Ovary (tissue), 3 donors: ENCODE measurements at regions not wholly inside any gene's neighbourhood (a gene's known extent, or its start where the extent isn't known, plus 50 kb on each side); places are given as distances from the start of the nearest gene placed in this dataset.

Source experiments
- CTCF ChIP-seq, 3 donors: fragments of 450-650 bp in 2 of 3; fragments of 200-600 bp in 1 of 3; IDR thresholded peaks; one replicate each; pipeline versions ENCODE4 v1.5.1 to v1.8.0; 2016 to 2022; ENCODE audit warnings: antibody characterized with exemption in 3 of 3, mild to moderate bottlenecking in 1 of 3
- EP300 ChIP-seq: sonication (generic); formaldehyde crosslinking; IDR thresholded peaks from one replicate; pipeline ENCODE4 v1.6.1; 2017; ENCODE audit warnings: antibody characterized with exemption
- POLR2A ChIP-seq: fragments of 450-650 bp; IDR thresholded peaks from one replicate; pipeline ENCODE4 v1.6.1; 2017; ENCODE audit warnings: antibody characterized with exemption, mild to moderate bottlenecking, moderate library complexity
- donor health status: DM: no; HTN: no; CAD: no.

- TF ChIP-seq CTCF (IDR thresholded peaks at IDR 0.05) (no peak), POLR2A (no peak), EP300 (no peak)
Observed at GRCh38 chr4:147003956-147004809, 58.5 kb upstream of the TTC29 start.
